Activated naive CD4-positive, alpha-beta T cell treated with anti-CD3 and anti-CD28 coated beads, Interleukin-2, amount 50 U/mL, for 72 hours (primary cell): ENCODE measurements at regions not wholly inside any gene's neighbourhood (a gene's known extent, or its start where the extent isn't known, plus 50 kb on each side); places are given as distances from the start of the nearest gene placed in this dataset.
"Not testable (repeated sequence)": the region's sequence is repeated elsewhere in the genome, so short reads cannot be mapped to it uniquely, and the experiment has no call there.

Experiments used
- ATAC-seq, 2 donors: fragments of 150-1000 bp; cut with Tn5 transposase; 2 replicates each; pipeline ENCODE4 v1.10.0; 2021; ENCODE audit warnings: mild to moderate bottlenecking in 2 of 2, moderate library complexity in 2 of 2
- DNase-seq, 2 donors: peaks; one replicate each; pipeline ENCODE4 v3.0.0; 2021 to 2022; ENCODE audit warnings: low spot score in 2 of 2
- H3K27ac Mint-ChIP-seq, 2 donors: one replicate each; pipeline ENCODE4 v1.8.0; 2022; ENCODE audit warnings: mild to moderate bottlenecking in 2 of 2, mixed read lengths in 2 of 2
- H3K36me3 Mint-ChIP-seq, 2 donors: one replicate each; pipeline ENCODE4 v1.8.0; 2022; ENCODE audit warnings: mixed read lengths in 2 of 2
- H3K9me3 Mint-ChIP-seq, 2 donors: one replicate each; pipeline ENCODE4 v1.8.0; 2022; ENCODE audit warnings: mixed read lengths in 2 of 2

GRCh38 chr9:134549336-134549735 is 92.3 kb upstream of the COL5A1 start:
- Mint-ChIP-seq H3K36me3 (peaks cover 0 to 8% of the 10 kb centered on the region in 2 donors), H3K9me3 (no peaks in the 10 kb centered on the region), H3K27ac (no peak overlapping the region)
- DNase-seq (no peak), ATAC-seq (no peak)

- H3K36me3 Mint-ChIP-seq, H3K27ac Mint-ChIP-seq, ATAC-seq, DNase-seq, H3K9me3 Mint-ChIP-seq: not testable (repeated sequence)
Measured at GRCh38 chr9:134550081-134550480, 91.5 kb upstream of the COL5A1 start.

- H3K9me3 Mint-ChIP-seq: no peaks in the 10 kb centered on the region
- no peak for ATAC-seq
Measured at GRCh38 chr9:134550584-134550983, 91.0 kb upstream of the COL5A1 start.

DNA sequence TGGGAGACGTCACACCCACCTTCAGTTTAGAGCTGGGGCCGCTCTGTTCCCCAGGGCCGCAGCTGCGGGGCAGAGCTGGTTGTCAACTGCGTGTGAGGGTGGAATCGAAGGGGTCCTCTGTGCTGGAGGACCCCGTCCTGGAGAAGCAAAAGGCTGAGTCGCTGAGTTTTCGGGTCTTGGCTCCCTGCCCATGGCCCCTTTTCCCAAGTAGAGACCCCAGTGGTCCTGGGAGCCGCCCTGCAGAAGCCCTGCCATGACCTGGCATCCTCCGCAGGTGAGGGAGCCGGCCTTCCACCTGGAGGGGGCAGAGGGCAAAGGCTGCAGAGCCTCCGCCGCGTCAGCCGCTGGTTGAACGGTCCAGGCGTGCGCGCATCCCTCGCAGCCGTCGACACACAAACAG is 90.4 kb upstream of the COL5A1 start:
- Mint-ChIP-seq H3K27ac (no peak overlapping the region), H3K9me3 (no peaks in the 10 kb centered on the region), H3K36me3 (peaks cover 0 to 8% of the 10 kb centered on the region in 2 donors)
- DNase-seq: no peak
- ATAC-seq: no peak

More at GRCh38 chr9:134550584-134550983, 91.0 kb upstream of the COL5A1 start:
- no peak for DNase-seq
- Mint-ChIP-seq H3K27ac (no peak overlapping the region), H3K36me3 (peaks cover 0 to 8% of the 10 kb centered on the region in 2 donors)

DNA sequence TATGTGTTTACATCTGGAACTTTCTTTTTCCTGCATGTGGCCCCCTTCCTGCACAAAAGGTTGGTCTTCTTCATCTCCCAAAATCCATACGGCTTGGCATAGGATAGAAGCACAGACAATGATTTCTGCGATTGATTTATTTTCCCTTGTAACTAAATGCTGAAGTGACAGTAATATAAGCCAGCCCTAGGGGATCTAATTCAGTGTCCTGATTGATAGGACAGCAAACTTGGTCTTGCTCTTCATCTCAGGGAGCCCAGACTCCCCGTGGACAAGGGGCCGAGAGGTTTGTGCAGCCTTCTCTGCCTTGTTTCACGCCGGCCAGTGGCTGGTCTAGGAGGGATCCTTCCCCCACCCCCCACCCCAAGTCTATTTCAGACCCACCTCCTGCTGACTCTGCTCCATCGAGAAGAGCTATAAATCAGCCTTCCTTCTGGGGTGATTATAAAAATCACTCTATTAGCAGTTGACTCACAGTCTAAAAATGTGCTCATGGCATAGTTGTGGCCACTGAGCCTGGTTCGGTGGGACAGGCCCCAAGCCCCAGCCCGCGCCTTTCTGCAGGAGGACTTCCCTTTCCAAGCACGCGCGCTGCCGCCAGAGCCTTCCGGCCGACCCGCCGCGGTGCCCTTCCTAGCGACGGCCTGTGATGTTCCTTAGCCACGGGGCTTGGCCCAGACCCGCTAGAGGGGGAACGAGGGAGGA is 89.8 kb upstream of the COL5A1 start:
- no peak for DNase-seq
- no peaks in the 10 kb centered on the region for H3K9me3 Mint-ChIP-seq
- peaks cover 0 to 8% of the 10 kb centered on the region in 2 donors for H3K36me3 Mint-ChIP-seq
- H3K27ac Mint-ChIP-seq: no peak overlapping the region
- no peak for ATAC-seq

GRCh38 chr9:134552349-134552990 is 89.1 kb upstream of the COL5A1 start:
- Mint-ChIP-seq H3K36me3 (peaks cover 0 to 8% of the 10 kb centered on the region in 2 donors), H3K27ac (no peak overlapping the region), H3K9me3 (no peaks in the 10 kb centered on the region)
- DNase-seq: no peak
- ATAC-seq: no peak

DNA sequence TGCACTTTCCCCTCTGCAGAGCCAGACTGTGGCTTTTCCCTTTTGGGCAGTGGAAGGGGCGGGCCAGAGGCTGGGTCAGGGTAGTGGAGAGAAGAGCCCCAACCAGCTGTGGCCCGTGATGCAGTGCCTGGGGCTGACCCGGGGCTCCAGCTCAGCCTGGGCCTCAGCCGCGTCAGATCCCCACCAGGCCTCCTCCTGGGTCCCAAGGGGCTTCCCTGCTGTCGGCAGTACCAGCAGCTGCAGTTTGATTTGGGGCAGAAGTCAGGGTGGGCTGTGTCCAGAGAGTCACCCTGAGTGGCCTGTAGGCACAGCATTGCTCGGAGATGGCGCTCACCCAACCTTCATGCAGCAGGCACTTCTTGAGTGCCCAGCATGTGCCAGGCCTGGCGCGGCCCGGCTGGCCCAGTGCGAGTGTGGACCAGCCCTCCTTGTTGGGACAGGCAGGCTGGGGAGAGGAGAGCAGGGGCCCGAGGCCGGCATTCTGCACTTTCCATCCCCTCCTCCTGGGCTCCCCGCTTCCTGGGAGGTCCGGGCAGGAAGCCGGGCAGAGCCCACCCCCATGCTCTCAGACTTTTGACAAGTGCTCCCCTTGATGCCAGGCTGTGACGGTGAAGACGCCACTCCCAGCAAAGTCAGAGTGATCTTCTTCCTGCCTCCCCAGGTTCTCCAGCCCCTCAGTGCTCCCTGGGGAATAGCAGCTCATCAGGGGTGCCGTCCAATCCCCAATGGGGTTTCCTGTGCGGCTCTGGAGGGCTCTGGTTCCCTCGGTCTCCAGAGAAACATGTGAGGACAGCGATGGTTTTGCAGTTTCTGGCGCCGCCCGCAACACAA is 88.3 kb upstream of the COL5A1 start:
- H3K36me3 Mint-ChIP-seq: peaks cover 0 to 8% of the 10 kb centered on the region in 2 donors
- H3K9me3 Mint-ChIP-seq: no peaks in the 10 kb centered on the region
- DNase-seq (no peak), ATAC-seq (no peak)
- H3K27ac Mint-ChIP-seq: no peak overlapping the region

- H3K9me3 Mint-ChIP-seq: no peaks in the 10 kb centered on the region
- H3K27ac Mint-ChIP-seq: no peak overlapping the region
- H3K36me3 Mint-ChIP-seq: peaks cover 0 to 8% of the 10 kb centered on the region in 2 donors
- no peak for ATAC-seq
- DNase-seq: no peak
Measured at GRCh38 chr9:134553996-134554372, 87.6 kb upstream of the COL5A1 start.

DNA sequence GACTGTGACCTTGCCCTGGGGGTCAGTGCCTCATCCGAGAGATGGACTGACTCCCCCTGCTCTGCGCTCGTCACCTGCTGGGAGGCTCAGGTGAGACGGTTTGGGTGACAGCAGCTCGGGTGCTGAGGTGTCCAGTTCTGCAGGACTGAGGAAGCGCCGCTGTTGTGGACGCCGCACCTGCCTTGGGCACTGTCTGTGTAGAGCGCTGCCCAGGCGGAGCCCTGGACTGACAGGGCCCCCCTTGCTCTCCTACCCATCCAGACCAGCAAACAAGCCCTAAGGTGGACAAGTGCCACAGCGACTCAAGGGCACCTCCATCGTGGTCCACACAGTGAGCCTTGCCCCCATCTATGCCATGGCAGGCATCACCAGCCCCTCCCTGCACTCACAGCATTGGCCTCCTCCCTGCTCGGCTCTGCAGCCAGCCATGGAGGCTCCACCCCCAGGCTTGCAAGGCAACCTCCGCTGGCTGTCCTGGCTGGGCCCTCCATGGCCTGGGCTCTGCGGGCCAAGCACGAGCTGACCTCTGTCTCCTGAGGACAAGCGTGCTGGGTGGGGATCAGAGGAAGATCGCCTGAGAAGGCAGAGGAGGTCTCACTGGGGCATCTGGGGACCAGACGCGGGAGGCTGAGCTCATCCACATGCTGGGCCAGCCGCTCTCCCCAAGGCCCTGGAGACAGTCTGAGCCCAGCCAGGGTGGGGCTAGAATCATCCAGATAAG is 87.1 kb upstream of the COL5A1 start:
- no peak for DNase-seq
- ATAC-seq: no peak
- Mint-ChIP-seq H3K9me3 (no peaks in the 10 kb centered on the region), H3K27ac (no peak overlapping the region), H3K36me3 (peaks cover 0 to 8% of the 10 kb centered on the region in 2 donors)

DNA sequence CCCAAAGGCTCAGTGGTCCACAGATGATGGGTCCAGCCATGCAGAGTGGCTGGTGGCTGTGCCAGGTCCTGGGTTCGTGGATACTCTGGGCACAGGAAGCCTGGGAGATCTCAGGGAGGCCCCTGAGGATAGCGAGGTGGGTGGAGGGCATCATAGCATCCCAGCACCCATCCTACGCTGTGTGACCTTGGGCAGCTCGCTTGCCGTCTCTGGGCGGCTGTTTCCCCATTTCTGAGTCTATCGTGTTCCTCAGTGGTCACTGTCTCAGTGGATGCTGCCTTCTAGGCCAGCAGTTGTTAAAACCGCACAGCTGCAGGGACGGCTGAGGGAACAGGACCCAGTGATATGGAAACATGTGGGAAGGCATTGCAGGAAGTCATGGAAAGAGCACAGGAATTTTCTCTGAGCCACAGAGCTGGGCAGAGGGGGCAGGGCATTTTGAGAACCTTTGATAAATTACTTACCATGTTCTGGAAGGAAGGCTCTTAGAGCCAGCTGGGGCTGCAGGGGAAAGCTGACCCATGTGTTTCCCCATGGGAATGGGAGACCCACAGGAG is 86.4 kb upstream of the COL5A1 start:
- DNase-seq (no peak), ATAC-seq (no peak)
- no peaks in the 10 kb centered on the region for H3K9me3 Mint-ChIP-seq
- H3K27ac Mint-ChIP-seq: no peak overlapping the region
- H3K36me3 Mint-ChIP-seq: peaks cover 0 to 8% of the 10 kb centered on the region in 2 donors

- ATAC-seq (no peak), DNase-seq (no peak)
- H3K9me3 Mint-ChIP-seq: no peaks in the 10 kb centered on the region
- no peak overlapping the region for H3K27ac Mint-ChIP-seq
- no peaks in the 10 kb centered on the region for H3K36me3 Mint-ChIP-seq
Measured at GRCh38 chr9:134556531-134557068, 85.0 kb upstream of the COL5A1 start.

- no peak for ATAC-seq
- Mint-ChIP-seq H3K36me3 (no peaks in the 10 kb centered on the region), H3K27ac (no peak overlapping the region), H3K9me3 (no peaks in the 10 kb centered on the region)
- DNase-seq: no peak
Measured at GRCh38 chr9:134557331-134557730, 84.3 kb upstream of the COL5A1 start.

DNA sequence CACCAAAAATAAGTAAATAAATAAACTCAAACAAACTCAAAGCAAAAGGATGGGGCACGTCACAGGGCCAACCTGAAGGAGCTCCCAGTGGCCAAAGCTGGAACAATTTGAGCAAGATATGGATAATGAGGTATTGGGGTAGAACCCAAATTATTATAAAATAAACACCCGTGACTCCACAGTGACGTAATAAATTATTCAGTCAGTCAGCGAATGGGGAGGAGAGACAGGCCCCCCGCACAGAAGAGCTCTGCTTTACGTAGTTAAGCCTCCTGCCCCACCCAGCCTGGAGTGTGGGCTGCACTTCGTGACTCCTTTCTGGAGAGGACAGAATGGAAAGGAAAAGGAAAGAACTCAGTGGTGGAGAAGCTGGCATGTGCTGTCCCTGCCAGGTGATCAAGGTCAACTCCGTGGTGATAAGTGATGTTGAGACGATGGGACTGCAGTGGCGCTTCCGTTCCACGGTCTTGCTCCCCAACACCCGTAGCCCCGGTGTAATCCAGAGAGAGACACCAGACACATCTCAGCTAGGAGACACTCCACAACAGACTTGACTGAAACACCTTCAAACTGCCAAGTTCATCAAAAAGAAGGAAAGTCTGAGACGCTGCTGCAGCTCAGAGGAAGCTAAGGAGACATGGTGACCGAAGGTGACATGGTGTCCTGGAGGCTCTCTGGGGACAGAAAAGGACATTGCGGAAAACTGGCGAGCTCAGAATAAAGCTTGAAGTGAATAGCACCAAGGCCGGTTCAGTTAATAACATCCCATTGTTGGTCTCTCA is 83.3 kb upstream of the COL5A1 start:
- DNase-seq (no peak), ATAC-seq (no peak)
- Mint-ChIP-seq H3K36me3 (no peaks in the 10 kb centered on the region), H3K9me3 (no peaks in the 10 kb centered on the region), H3K27ac (no peak overlapping the region)

DNA sequence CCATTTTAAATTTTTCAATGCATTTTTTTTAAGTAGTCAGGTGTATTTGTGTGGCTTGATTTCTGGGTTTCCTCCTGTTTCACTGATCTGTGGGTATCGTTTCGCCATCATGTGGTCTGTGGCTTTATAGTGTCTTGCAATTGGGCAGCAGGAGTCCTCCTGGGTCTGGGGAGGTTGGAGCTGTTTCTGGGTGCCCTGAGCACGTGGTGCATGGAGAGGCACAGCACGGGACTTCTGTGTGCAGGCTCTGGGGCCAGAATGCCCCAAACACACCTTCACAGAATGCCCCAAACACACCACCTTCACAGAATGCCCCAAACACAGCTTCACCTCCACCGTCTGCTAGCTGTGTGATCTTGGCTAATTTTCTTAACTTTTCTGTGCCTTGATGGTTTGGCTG is 82.6 kb upstream of the COL5A1 start:
- DNase-seq: no peak
- Mint-ChIP-seq H3K9me3 (peaks cover 0 to 2% of the 10 kb centered on the region in 2 donors), H3K27ac (no peak overlapping the region), H3K36me3 (no peaks in the 10 kb centered on the region)
- no peak for ATAC-seq

GRCh38 chr9:134560206-134560605 is 81.4 kb upstream of the COL5A1 start:
- ATAC-seq (no peak), DNase-seq (no peak)
- H3K36me3 Mint-ChIP-seq: no peaks in the 10 kb centered on the region
- peaks cover 0 to 10% of the 10 kb centered on the region in 2 donors for H3K9me3 Mint-ChIP-seq
- H3K27ac Mint-ChIP-seq: no peak overlapping the region

DNA sequence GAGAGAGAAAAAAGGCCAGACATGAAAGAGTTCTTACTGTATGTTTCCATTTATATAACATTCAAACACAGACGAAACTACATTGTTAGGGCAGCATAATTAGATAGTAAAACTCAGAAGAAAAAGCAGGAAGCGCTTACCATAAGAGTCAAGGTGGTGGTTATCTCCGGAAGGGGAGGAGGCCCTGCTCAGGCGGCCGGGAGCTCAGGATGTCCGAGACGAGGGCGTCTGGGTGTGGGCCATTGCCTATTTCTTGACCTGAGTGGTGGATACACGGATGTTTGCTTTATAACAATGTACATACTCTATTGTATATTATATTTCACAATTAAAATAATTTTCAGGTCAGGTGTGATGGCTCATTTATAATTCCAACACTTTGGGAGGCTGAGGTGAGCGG is 80.9 kb upstream of the COL5A1 start:
- no peak overlapping the region for H3K27ac Mint-ChIP-seq
- no peak for ATAC-seq
- no peaks in the 10 kb centered on the region for H3K36me3 Mint-ChIP-seq
- DNase-seq: no peak
- peaks cover 0 to 10% of the 10 kb centered on the region in 2 donors for H3K9me3 Mint-ChIP-seq
